GM23338 (cell line): ENCODE measurements at regions not wholly inside any gene's neighbourhood (a gene's known extent, or its start where the extent isn't known, plus 50 kb on each side); places are given as distances from the start of the nearest gene placed in this dataset.

Experiments
- ATAC-seq: fragments of 200-7000 bp; cut with Tn5 transposase; 3 replicates; pipeline ENCODE4 v1.9.1; 2020
- DNase-seq: peaks from one replicate; pipeline ENCODE4 v3.0.0-alpha.2; 2015; ENCODE audit warnings: low spot score
- H2AFZ ChIP-seq: fragments of 200-600 bp; sonication (generic); 2 replicates; pipeline ENCODE4 v1.8.0; 2016; ENCODE audit warnings: antibody characterized with exemption, mild to moderate bottlenecking, moderate library complexity
- H3F3A ChIP-seq: fragments of 200-600 bp; sonication (generic); replicated peaks from 2 replicates; pipeline ENCODE4 v1.8.0; 2017; ENCODE audit warnings: antibody characterized with exemption, mixed run types, low read depth
- H3K27ac ChIP-seq: fragments of 200-600 bp; sonication (generic); 2 replicates; pipeline ENCODE4 v1.6.1; 2016; ENCODE audit warnings: low read depth
- H3K27me3 ChIP-seq: fragments of 200-600 bp; sonication (generic); 2 replicates; pipeline ENCODE4 v1.8.0; 2016; ENCODE audit warnings: mild to moderate bottlenecking, mixed run types, moderate library complexity; ENCODE audit not compliant: insufficient read depth
- H3K36me3 ChIP-seq: fragments of 200-600 bp; sonication (generic); 2 replicates; pipeline ENCODE4 v1.8.0; 2016; ENCODE audit warnings: mild to moderate bottlenecking; ENCODE audit not compliant: insufficient read depth
- H3K4me1 ChIP-seq: fragments of 200-600 bp; sonication (generic); 2 replicates; pipeline ENCODE4 v1.8.0; 2016; ENCODE audit warnings: mild to moderate bottlenecking, moderate library complexity; ENCODE audit not compliant: insufficient read depth
- H3K4me2 ChIP-seq: fragments of 200-600 bp; sonication (generic); 2 replicates; pipeline ENCODE4 v1.7.1; 2017; ENCODE audit warnings: mixed run types
- H3K4me3 ChIP-seq: fragments of 200-600 bp; sonication (generic); 2 replicates; pipeline ENCODE4 v1.6.1; 2016; ENCODE audit warnings: mixed run types
- H3K79me2 ChIP-seq: fragments of 200-600 bp; sonication (generic); replicated peaks from 2 replicates; pipeline ENCODE4 v1.8.0; 2017; ENCODE audit warnings: mild to moderate bottlenecking; ENCODE audit not compliant: insufficient read depth
- H3K9me2 ChIP-seq: fragments of 200-600 bp; sonication (generic); 2 replicates; pipeline ENCODE4 v1.8.0; 2017; ENCODE audit not compliant: insufficient read depth
- H4K20me1 ChIP-seq: fragments of 200-600 bp; sonication (generic); replicated peaks from 2 replicates; pipeline ENCODE4 v1.8.0; 2017; ENCODE audit warnings: mild to moderate bottlenecking; ENCODE audit not compliant: insufficient read depth
- H3K27ac Mint-ChIP-seq: 2 replicates; pipeline ENCODE4 v1.8.0; 2020; ENCODE audit warnings: inconsistent platforms, mild to moderate bottlenecking, moderate library complexity, mixed read lengths
- H3K27me3 Mint-ChIP-seq: 3 replicates; pipeline ENCODE4 v1.8.0; 2022; ENCODE audit warnings: low read depth, mild to moderate bottlenecking, moderate library complexity, mixed read lengths, inconsistent platforms; ENCODE audit not compliant: insufficient read depth, poor library complexity
- H3K36me3 Mint-ChIP-seq: 3 replicates; pipeline ENCODE4 v1.8.0; 2021; ENCODE audit warnings: low read depth, mild to moderate bottlenecking, inconsistent platforms, moderate library complexity, mixed read lengths
- H3K4me1 Mint-ChIP-seq: 3 replicates; pipeline ENCODE4 v1.8.0; 2020; ENCODE audit warnings: mild to moderate bottlenecking, inconsistent platforms, mixed read lengths
- H3K4me3 Mint-ChIP-seq: 3 replicates; pipeline ENCODE4 v1.8.0; 2021; ENCODE audit warnings: moderate library complexity, mild to moderate bottlenecking, inconsistent platforms, mixed read lengths
- H3K9me3 Mint-ChIP-seq: 3 replicates; pipeline ENCODE4 v1.8.0; 2020; ENCODE audit warnings: moderate library complexity, mild to moderate bottlenecking, inconsistent platforms, mixed read lengths
- CREB1 ChIP-seq: fragments of 250-450 bp; sonication (Bioruptor Pico); IDR thresholded peaks from 2 replicates; pipeline ENCODE4 v1.5.0; 2020; ENCODE audit warnings: low read depth, mild to moderate bottlenecking, moderate library complexity
- EZH2 ChIP-seq: fragments of 200-600 bp; sonication (generic); IDR thresholded peaks from one replicate; pipeline ENCODE4 v1.8.0; 2017; ENCODE audit warnings: antibody characterized with exemption, mild to moderate bottlenecking, low read depth; ENCODE audit not compliant: unreplicated experiment
- EZH2phosphoT487 ChIP-seq: fragments of 200-600 bp; sonication (generic); IDR thresholded peaks from one replicate; pipeline ENCODE4 v1.8.1; 2018; ENCODE audit warnings: antibody characterized with exemption; ENCODE audit not compliant: unreplicated experiment
- JUNB ChIP-seq: IDR thresholded peaks from one replicate; pipeline ENCODE4 v1.6.1; 2016; ENCODE audit warnings: antibody characterized with exemption; ENCODE audit not compliant: unreplicated experiment
- NANOG ChIP-seq: IDR thresholded peaks from 2 replicates; pipeline ENCODE4 v1.6.1; 2016; ENCODE audit warnings: antibody characterized with exemption, borderline replicate concordance
- POLR2AphosphoS5 ChIP-seq: IDR thresholded peaks from 2 replicates; pipeline ENCODE4 v1.6.1; 2016; ENCODE audit warnings: antibody characterized with exemption, low read depth
- STAT1 ChIP-seq: IDR thresholded peaks from one replicate; pipeline ENCODE4 v1.6.1; 2016; ENCODE audit warnings: antibody characterized with exemption; ENCODE audit not compliant: unreplicated experiment
- ZNF114 ChIP-seq: fragments of 250-450 bp; sonication (Bioruptor Pico); IDR thresholded peaks from 2 replicates; pipeline ENCODE4 v1.5.0; 2020; ENCODE audit warnings: mild to moderate bottlenecking, moderate library complexity
- ZNF331 ChIP-seq: fragments of 250-450 bp; sonication (Bioruptor Pico); IDR thresholded peaks from 2 replicates; pipeline ENCODE4 v1.5.0; 2020; ENCODE audit warnings: low read depth, mild to moderate bottlenecking, moderate library complexity
- TF ChIP-seq, protein P1 (sequence below), 2 experiments: fragments of 200-600 bp in 1 of 2; sonication (generic) in 1 of 2; conservative IDR thresholded peaks; 2 replicates each; pipeline versions ENCODE4 v1.5.1 to v1.6.1; 2016 to 2017; ENCODE audit warnings: antibody characterized with exemption in 2 of 2, low read depth in 2 of 2, mild to moderate bottlenecking in 2 of 2, moderate library complexity in 1 of 2
- TF ChIP-seq, protein P2 (sequence below): fragments of 250-450 bp; sonication (Bioruptor Pico); IDR thresholded peaks from 2 replicates; pipeline ENCODE4 v1.5.0; 2020; ENCODE audit warnings: mild to moderate bottlenecking, moderate library complexity
- TF ChIP-seq, protein P3 (sequence below): IDR thresholded peaks from 2 replicates; pipeline ENCODE4 v1.6.1; 2016; ENCODE audit warnings: antibody characterized with exemption

DNA sequence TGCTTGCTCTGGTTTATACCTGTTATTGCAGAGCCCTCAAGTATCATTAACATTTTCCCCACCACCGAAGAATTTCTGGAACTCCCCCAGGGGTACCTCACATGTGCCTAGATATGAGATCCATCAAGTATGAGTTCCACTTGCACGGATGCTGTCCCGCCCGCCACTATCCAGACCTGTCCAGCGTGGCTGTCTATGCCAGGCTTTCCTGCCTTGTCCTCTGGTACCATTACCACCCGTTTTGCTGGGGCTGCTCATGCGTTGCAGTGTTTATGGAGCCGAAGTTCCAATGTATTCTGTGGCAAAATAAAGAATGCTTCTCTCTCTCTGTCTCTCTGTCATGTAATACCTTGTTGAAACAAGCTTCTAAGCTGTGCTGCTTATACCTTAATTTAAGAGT, 543.5 kb upstream of the PTBP2 start:
- H3K27me3 Mint-ChIP-seq, result no peaks in the 10 kb centered on the region
- Histone ChIP-seq H2AFZ (0 out of 2 replicates have a peak overlapping the region, but pooled peaks have one; percentile 38), H3K36me3 (no peaks in the 10 kb centered on the region), H3F3A (no peaks in the 10 kb centered on the region), H3K9me2 (no peaks in the 10 kb centered on the region), H3K4me2 (no peak overlapping the region), H3K27ac (no peak overlapping the region), H4K20me1 (no peaks in the 10 kb centered on the region), H3K79me2 (no peaks in the 10 kb centered on the region), H3K4me1 (no peaks in the 10 kb centered on the region), H3K27me3 (no peaks in the 10 kb centered on the region), H3K4me3 (no peak overlapping the region)
- TF ChIP-seq EZH2, result no peak
- no peaks in the 10 kb centered on the region for H3K4me1 Mint-ChIP-seq
- no peak overlapping the region for H3K4me3 Mint-ChIP-seq
- ATAC-seq (no peak), DNase-seq (no peak)
- H3K36me3 Mint-ChIP-seq, result no peaks in the 10 kb centered on the region
- no peaks in the 10 kb centered on the region for H3K9me3 Mint-ChIP-seq
- H3K27ac Mint-ChIP-seq, result no peak overlapping the region

DNA sequence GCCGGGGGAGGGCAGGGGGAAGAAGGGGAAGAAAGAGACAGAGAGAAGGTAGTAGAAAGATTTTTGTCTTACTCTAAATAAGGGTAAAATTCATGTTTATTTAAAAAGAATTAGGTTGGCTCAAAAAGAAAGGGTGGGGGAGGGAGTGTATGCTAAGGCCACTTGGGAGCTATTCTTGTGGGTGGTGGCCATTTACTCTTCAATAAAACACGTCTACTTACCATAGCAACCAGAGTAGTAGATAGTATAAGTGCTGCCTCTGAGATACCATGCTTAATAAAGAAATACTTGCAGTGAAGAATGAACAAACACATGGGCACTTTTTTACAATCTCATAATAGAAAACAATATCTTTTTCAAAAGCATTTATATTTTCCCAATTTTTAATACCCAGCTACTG, 538.1 kb upstream of the PTBP2 start:
- ATAC-seq (no peak; the same call in 2 of the 3 replicates), DNase-seq (no peak)
- Histone ChIP-seq H3K4me3 (no peak overlapping the region), H4K20me1 (no peaks in the 10 kb centered on the region), H3K27ac (no peak overlapping the region), H3K4me1 (peaks cover 37% of the 10 kb centered on the region), H3K4me2 (peak overlapping the region; percentile 47; the same call in 1 of the 2 replicates), H3K9me2 (no peaks in the 10 kb centered on the region), H3K36me3 (no peaks in the 10 kb centered on the region), H2AFZ (no peak overlapping the region), H3K27me3 (no peaks in the 10 kb centered on the region), H3K79me2 (no peaks in the 10 kb centered on the region), H3F3A (no peaks in the 10 kb centered on the region)
- TF ChIP-seq ZNF114 (CRISPR knock-in tag) (no peak), JUNB (no peak), EZH2phosphoT487 (no peak), CREB1 (CRISPR knock-in tag) (no peak), EZH2 (no peak), POLR2AphosphoS5 (no peak), NANOG (no peak), STAT1 (no peak), ZNF331 (CRISPR knock-in tag) (no peak)
- TF ChIP-seq, protein P1, sequence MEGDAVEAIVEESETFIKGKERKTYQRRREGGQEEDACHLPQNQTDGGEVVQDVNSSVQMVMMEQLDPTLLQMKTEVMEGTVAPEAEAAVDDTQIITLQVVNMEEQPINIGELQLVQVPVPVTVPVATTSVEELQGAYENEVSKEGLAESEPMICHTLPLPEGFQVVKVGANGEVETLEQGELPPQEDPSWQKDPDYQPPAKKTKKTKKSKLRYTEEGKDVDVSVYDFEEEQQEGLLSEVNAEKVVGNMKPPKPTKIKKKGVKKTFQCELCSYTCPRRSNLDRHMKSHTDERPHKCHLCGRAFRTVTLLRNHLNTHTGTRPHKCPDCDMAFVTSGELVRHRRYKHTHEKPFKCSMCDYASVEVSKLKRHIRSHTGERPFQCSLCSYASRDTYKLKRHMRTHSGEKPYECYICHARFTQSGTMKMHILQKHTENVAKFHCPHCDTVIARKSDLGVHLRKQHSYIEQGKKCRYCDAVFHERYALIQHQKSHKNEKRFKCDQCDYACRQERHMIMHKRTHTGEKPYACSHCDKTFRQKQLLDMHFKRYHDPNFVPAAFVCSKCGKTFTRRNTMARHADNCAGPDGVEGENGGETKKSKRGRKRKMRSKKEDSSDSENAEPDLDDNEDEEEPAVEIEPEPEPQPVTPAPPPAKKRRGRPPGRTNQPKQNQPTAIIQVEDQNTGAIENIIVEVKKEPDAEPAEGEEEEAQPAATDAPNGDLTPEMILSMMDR (conservative IDR thresholded peaks at IDR 0.05; ENCODE audit: low read depth in 2 of 2), result no peak
- TF ChIP-seq, protein P2, sequence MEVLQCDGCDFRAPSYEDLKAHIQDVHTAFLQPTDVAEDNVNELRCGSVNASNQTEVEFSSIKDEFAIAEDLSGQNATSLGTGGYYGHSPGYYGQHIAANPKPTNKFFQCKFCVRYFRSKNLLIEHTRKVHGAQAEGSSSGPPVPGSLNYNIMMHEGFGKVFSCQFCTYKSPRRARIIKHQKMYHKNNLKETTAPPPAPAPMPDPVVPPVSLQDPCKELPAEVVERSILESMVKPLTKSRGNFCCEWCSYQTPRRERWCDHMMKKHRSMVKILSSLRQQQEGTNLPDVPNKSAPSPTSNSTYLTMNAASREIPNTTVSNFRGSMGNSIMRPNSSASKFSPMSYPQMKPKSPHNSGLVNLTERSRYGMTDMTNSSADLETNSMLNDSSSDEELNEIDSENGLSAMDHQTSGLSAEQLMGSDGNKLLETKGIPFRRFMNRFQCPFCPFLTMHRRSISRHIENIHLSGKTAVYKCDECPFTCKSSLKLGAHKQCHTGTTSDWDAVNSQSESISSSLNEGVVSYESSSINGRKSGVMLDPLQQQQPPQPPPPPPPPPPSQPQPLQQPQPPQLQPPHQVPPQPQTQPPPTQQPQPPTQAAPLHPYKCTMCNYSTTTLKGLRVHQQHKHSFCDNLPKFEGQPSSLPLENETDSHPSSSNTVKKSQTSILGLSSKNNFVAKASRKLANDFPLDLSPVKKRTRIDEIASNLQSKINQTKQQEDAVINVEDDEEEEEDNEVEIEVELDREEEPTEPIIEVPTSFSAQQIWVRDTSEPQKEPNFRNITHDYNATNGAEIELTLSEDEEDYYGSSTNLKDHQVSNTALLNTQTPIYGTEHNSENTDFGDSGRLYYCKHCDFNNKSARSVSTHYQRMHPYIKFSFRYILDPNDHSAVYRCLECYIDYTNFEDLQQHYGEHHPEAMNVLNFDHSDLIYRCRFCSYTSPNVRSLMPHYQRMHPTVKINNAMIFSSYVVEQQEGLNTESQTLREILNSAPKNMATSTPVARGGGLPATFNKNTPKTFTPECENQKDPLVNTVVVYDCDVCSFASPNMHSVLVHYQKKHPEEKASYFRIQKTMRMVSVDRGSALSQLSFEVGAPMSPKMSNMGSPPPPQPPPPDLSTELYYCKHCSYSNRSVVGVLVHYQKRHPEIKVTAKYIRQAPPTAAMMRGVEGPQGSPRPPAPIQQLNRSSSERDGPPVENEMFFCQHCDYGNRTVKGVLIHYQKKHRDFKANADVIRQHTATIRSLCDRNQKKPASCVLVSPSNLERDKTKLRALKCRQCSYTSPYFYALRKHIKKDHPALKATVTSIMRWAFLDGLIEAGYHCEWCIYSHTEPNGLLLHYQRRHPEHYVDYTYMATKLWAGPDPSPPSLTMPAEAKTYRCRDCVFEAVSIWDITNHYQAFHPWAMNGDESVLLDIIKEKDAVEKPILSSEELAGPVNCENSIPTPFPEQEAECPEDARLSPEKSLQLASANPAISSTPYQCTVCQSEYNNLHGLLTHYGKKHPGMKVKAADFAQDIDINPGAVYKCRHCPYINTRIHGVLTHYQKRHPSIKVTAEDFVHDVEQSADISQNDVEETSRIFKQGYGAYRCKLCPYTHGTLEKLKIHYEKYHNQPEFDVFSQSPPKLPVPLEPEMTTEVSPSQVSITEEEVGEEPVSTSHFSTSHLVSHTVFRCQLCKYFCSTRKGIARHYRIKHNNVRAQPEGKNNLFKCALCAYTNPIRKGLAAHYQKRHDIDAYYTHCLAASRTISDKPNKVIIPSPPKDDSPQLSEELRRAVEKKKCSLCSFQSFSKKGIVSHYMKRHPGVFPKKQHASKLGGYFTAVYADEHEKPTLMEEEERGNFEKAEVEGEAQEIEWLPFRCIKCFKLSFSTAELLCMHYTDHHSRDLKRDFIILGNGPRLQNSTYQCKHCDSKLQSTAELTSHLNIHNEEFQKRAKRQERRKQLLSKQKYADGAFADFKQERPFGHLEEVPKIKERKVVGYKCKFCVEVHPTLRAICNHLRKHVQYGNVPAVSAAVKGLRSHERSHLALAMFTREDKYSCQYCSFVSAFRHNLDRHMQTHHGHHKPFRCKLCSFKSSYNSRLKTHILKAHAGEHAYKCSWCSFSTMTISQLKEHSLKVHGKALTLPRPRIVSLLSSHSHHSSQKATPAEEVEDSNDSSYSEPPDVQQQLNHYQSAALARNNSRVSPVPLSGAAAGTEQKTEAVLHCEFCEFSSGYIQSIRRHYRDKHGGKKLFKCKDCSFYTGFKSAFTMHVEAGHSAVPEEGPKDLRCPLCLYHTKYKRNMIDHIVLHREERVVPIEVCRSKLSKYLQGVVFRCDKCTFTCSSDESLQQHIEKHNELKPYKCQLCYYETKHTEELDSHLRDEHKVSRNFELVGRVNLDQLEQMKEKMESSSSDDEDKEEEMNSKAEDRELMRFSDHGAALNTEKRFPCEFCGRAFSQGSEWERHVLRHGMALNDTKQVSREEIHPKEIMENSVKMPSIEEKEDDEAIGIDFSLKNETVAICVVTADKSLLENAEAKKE (CRISPR knock-in tag), result no peak
- TF ChIP-seq, protein P3, sequence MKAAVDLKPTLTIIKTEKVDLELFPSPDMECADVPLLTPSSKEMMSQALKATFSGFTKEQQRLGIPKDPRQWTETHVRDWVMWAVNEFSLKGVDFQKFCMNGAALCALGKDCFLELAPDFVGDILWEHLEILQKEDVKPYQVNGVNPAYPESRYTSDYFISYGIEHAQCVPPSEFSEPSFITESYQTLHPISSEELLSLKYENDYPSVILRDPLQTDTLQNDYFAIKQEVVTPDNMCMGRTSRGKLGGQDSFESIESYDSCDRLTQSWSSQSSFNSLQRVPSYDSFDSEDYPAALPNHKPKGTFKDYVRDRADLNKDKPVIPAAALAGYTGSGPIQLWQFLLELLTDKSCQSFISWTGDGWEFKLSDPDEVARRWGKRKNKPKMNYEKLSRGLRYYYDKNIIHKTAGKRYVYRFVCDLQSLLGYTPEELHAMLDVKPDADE, result no peak
- H3K27ac Mint-ChIP-seq, result no peak overlapping the region
- no peaks in the 10 kb centered on the region for H3K9me3 Mint-ChIP-seq
- H3K27me3 Mint-ChIP-seq, result no peaks in the 10 kb centered on the region
- peaks cover 23% of the 10 kb centered on the region for H3K4me1 Mint-ChIP-seq
- no peaks in the 10 kb centered on the region; the same call in 2 of the 3 replicates for H3K36me3 Mint-ChIP-seq
- no peak overlapping the region for H3K4me3 Mint-ChIP-seq
